ENCODE measurements at regions not wholly inside any gene's neighbourhood (a gene's known extent, or its start where the extent isn't known, plus 50 kb on each side); places are given as distances from the start of the nearest gene placed in this dataset.

GRCh38 chr2:15836689-15837610 is 103.4 kb upstream of the MYCN start:
- TF ChIP-seq POLR2AphosphoS5 (IDR thresholded peaks at IDR 0.05; ENCODE audit: low read depth, low read length) (no peak), TAF1 (IDR thresholded peaks at IDR 0.05; ENCODE audit: borderline replicate concordance, insufficient read depth, low read length) (no peak), FOXP2 (optimal IDR thresholded peaks at IDR 0.05; ENCODE audit: borderline replicate concordance, extremely low read depth, extremely low read length, insufficient read depth) (no peak), SIN3A (IDR thresholded peaks at IDR 0.05; ENCODE audit: borderline replicate concordance, insufficient read depth, low read length) (no peak), REST (IDR thresholded peaks at IDR 0.05; ENCODE audit: insufficient read depth in 1 of 2, low read depth in 2 of 2, low read length in 2 of 2) (no peak)

- no peak for TF ChIP-seq TAF1 (IDR thresholded peaks at IDR 0.05; ENCODE audit: borderline replicate concordance, insufficient read depth, low read length)
- TF ChIP-seq REST (IDR thresholded peaks at IDR 0.05; ENCODE audit: insufficient read depth in 1 of 2, low read depth in 2 of 2, low read length in 2 of 2): no peak
- no peak for TF ChIP-seq FOXP2 (optimal IDR thresholded peaks at IDR 0.05; ENCODE audit: borderline replicate concordance, extremely low read depth, extremely low read length, insufficient read depth)
Observed at GRCh38 chr2:15838481-15839090, 101.8 kb upstream of the MYCN start.

GRCh38 chr2:15839426-15840124 is 100.8 kb upstream of the MYCN start:
- TF ChIP-seq FOXP2 (optimal IDR thresholded peaks at IDR 0.05; ENCODE audit: borderline replicate concordance, extremely low read depth, extremely low read length, insufficient read depth): no peak
- no peak for TF ChIP-seq TAF1 (IDR thresholded peaks at IDR 0.05; ENCODE audit: borderline replicate concordance, insufficient read depth, low read length)
- TF ChIP-seq SIN3A (IDR thresholded peaks at IDR 0.05; ENCODE audit: borderline replicate concordance, insufficient read depth, low read length): no peak

GRCh38 chr2:15840148-15840547 is 100.2 kb upstream of the MYCN start:
- TF ChIP-seq TAF1 (IDR thresholded peaks at IDR 0.05; ENCODE audit: borderline replicate concordance, insufficient read depth, low read length): no peak
- TF ChIP-seq SIN3A (IDR thresholded peaks at IDR 0.05; ENCODE audit: borderline replicate concordance, insufficient read depth, low read length): no peak
- no peak for TF ChIP-seq FOXP2 (optimal IDR thresholded peaks at IDR 0.05; ENCODE audit: borderline replicate concordance, extremely low read depth, extremely low read length, insufficient read depth)
- no peak for TF ChIP-seq POLR2AphosphoS5 (IDR thresholded peaks at IDR 0.05; ENCODE audit: low read depth, low read length)
- no peak for TF ChIP-seq REST (IDR thresholded peaks at IDR 0.05; ENCODE audit: insufficient read depth in 1 of 2, low read depth in 2 of 2, low read length in 2 of 2)

- TF ChIP-seq POLR2AphosphoS5 (IDR thresholded peaks at IDR 0.05; ENCODE audit: low read depth, low read length) (no peak), TAF1 (IDR thresholded peaks at IDR 0.05; ENCODE audit: borderline replicate concordance, insufficient read depth, low read length) (no peak)
Observed at GRCh38 chr2:15840969-15841368, 99.4 kb upstream of the MYCN start.
